ENCODE measurements at regions not wholly inside any gene's neighbourhood (a gene's known extent, or its start where the extent isn't known, plus 50 kb on each side); places are given as distances from the start of the nearest gene placed in this dataset.
"Not testable (repeated sequence)": the region's sequence is repeated elsewhere in the genome, so short reads cannot be mapped to it uniquely, and the experiment has no call there.

DNA sequence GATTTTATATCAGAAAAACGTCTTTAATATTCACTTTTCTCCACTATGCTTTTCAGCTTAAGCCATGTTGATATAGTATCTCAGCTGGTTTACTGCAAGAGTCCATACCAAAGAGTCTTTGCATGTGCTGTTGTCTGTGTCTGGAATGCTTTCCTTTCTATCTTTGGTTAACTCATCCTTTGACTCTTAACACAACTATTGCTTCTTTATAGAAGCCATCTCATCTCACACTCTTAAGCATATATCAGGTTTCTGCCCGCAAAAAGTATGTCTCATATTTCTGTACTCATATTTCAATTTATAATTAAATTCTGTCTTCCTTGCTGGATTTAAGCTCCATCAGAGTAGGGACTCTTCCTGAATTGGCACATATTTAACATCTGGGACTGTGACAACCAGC is 220.9 kb upstream of the KCNK2 start:
- no peak for DNase-seq
- no peak for ATAC-seq

GRCh38 chr1:214862421-214862820 is 220.1 kb upstream of the KCNK2 start:
- Mint-ChIP-seq H3K27me3 (ENCODE audit: low read depth) (no peaks in the 10 kb centered on the region), H3K9me3 (no peaks in the 10 kb centered on the region), H3K4me3 (no peak overlapping the region), H3K4me1 (ENCODE audit: low read depth) (no peaks in the 10 kb centered on the region), H3K36me3 (ENCODE audit: insufficient read depth) (no peaks in the 10 kb centered on the region)
- no peak for ATAC-seq
- DNase-seq: no peak

More for the DNA sequence above, 220.9 kb upstream of the KCNK2 start:
- no peaks in the 10 kb centered on the region for H3K9me3 Mint-ChIP-seq
- no peaks in the 10 kb centered on the region for H3K4me1 Mint-ChIP-seq (ENCODE audit: low read depth)
- no peaks in the 10 kb centered on the region for H3K27me3 Mint-ChIP-seq (ENCODE audit: low read depth)
- no peaks in the 10 kb centered on the region for H3K36me3 Mint-ChIP-seq (ENCODE audit: insufficient read depth)
- H3K4me3 Mint-ChIP-seq: no peak overlapping the region

DNA sequence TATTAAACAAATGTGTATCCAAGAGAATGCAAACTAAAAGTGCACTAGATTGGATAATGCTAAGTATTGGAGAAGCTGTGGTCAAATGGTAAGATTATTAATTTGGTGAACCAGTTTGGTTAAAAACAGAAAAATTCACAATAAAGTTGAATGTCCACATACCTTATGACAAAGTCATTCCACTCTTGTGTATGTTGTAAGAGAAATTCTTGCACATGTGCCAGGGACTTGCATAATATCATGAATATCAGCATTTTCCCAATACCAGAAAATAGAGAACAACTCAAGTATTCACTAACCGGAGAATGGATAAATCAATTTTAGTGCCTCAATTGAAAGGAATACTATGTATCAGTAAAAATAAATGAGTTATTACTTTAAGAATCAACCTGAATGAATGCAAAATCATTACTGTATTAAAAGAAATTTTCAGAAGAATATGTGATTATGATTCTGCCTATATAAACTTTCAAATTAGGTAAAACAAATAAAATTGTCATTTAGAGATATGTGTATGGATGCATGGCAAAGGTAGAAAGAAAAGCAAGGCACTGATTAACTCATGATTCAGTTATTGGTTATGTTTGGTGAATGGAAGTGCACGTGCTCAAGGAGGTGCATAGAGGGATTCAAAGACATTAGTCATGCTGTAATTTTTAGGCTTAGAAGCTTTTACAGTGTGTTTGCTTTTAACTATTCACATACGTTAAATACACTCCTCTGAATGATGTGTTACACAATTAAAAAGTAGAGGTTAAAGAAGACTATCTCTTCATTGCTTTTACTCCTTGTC is 217.4 kb upstream of the KCNK2 start:
- no peak for DNase-seq
- Mint-ChIP-seq H3K4me3 (no peak overlapping the region), H3K27me3 (ENCODE audit: low read depth) (no peaks in the 10 kb centered on the region), H3K9me3 (no peaks in the 10 kb centered on the region), H3K36me3 (ENCODE audit: insufficient read depth) (no peaks in the 10 kb centered on the region), H3K4me1 (ENCODE audit: low read depth) (no peaks in the 10 kb centered on the region)
- ATAC-seq: no peak

- not testable (repeated sequence) for H3K4me3 Mint-ChIP-seq; H3K9me3 Mint-ChIP-seq; H3K36me3 Mint-ChIP-seq (ENCODE audit: insufficient read depth); H3K27me3 Mint-ChIP-seq (ENCODE audit: low read depth); H3K4me1 Mint-ChIP-seq (ENCODE audit: low read depth); ATAC-seq; DNase-seq
Measured at GRCh38 chr1:214870426-214870825, 212.1 kb upstream of the KCNK2 start.

- Mint-ChIP-seq H3K27me3 (ENCODE audit: low read depth) (no peaks in the 10 kb centered on the region), H3K4me3 (no peak overlapping the region), H3K36me3 (ENCODE audit: insufficient read depth) (no peaks in the 10 kb centered on the region), H3K4me1 (ENCODE audit: low read depth) (no peaks in the 10 kb centered on the region), H3K9me3 (peaks cover 4% of the 10 kb centered on the region)
- no peak for ATAC-seq
- DNase-seq: no peak
Measured at GRCh38 chr1:214880956-214881355, 201.6 kb upstream of the KCNK2 start.

GRCh38 chr1:214882616-214883015 is 199.9 kb upstream of the KCNK2 start:
- H3K9me3 Mint-ChIP-seq: peaks cover 7% of the 10 kb centered on the region
- H3K4me1 Mint-ChIP-seq (ENCODE audit: low read depth): no peaks in the 10 kb centered on the region
- H3K36me3 Mint-ChIP-seq (ENCODE audit: insufficient read depth): no peaks in the 10 kb centered on the region
- no peak for ATAC-seq
- H3K27me3 Mint-ChIP-seq (ENCODE audit: low read depth): no peaks in the 10 kb centered on the region
- no peak for DNase-seq
- no peak overlapping the region for H3K4me3 Mint-ChIP-seq

GRCh38 chr1:214895011-214895600 is 187.4 kb upstream of the KCNK2 start:
- DNase-seq (no peak), ATAC-seq (no peak)
- Mint-ChIP-seq H3K9me3 (no peaks in the 10 kb centered on the region), H3K4me1 (ENCODE audit: low read depth) (no peaks in the 10 kb centered on the region), H3K27me3 (ENCODE audit: low read depth) (no peaks in the 10 kb centered on the region), H3K36me3 (ENCODE audit: insufficient read depth) (no peaks in the 10 kb centered on the region), H3K4me3 (no peak overlapping the region)

- no peak for DNase-seq
- ATAC-seq: no peak
- H3K4me3 Mint-ChIP-seq: no peak overlapping the region
Measured at GRCh38 chr1:214896921-214897320, 185.6 kb upstream of the KCNK2 start.

DNA sequence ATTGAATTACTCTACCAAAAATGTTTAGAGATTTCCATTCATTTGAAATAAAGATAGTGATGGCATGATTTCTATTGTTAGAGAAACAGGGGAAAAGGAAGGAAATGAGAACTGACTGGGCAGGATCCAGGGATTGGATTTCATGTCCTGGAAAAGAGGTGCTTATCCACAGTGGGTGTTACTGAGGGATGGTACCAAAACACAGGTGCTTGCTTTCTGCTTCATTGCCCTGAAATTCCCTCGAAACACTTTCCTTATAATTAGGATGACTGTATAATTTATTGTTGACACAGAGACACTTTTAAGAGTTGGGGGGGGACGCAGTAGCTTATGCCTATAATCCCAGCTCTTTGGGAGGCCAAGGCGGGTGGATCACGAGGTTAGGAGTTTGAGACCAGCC is 185.0 kb upstream of the KCNK2 start:
- Mint-ChIP-seq H3K36me3 (ENCODE audit: insufficient read depth) (no peaks in the 10 kb centered on the region), H3K27me3 (ENCODE audit: low read depth) (no peaks in the 10 kb centered on the region), H3K9me3 (no peaks in the 10 kb centered on the region), H3K4me3 (no peak overlapping the region), H3K4me1 (ENCODE audit: low read depth) (no peaks in the 10 kb centered on the region)
- ATAC-seq (no peak), DNase-seq (no peak)

More at GRCh38 chr1:214896921-214897320, 185.6 kb upstream of the KCNK2 start:
- Mint-ChIP-seq H3K27me3 (ENCODE audit: low read depth) (no peaks in the 10 kb centered on the region), H3K4me1 (ENCODE audit: low read depth) (no peaks in the 10 kb centered on the region), H3K9me3 (no peaks in the 10 kb centered on the region), H3K36me3 (ENCODE audit: insufficient read depth) (no peaks in the 10 kb centered on the region)

GRCh38 chr1:214898161-214898560 is 184.4 kb upstream of the KCNK2 start:
- Mint-ChIP-seq H3K4me1 (ENCODE audit: low read depth) (no peaks in the 10 kb centered on the region), H3K9me3 (no peaks in the 10 kb centered on the region), H3K4me3 (no peak overlapping the region), H3K27me3 (ENCODE audit: low read depth) (no peaks in the 10 kb centered on the region), H3K36me3 (ENCODE audit: insufficient read depth) (no peaks in the 10 kb centered on the region)
- ATAC-seq (no peak), DNase-seq (no peak)

GRCh38 chr1:214898718-214899117 is 183.8 kb upstream of the KCNK2 start:
- no peaks in the 10 kb centered on the region for H3K27me3 Mint-ChIP-seq (ENCODE audit: low read depth)
- H3K36me3 Mint-ChIP-seq (ENCODE audit: insufficient read depth): no peaks in the 10 kb centered on the region
- no peaks in the 10 kb centered on the region for H3K9me3 Mint-ChIP-seq
- H3K4me1 Mint-ChIP-seq (ENCODE audit: low read depth): no peaks in the 10 kb centered on the region
- H3K4me3 Mint-ChIP-seq: no peak overlapping the region
- DNase-seq (no peak), ATAC-seq (no peak)

GRCh38 chr1:214899908-214900460 is 182.6 kb upstream of the KCNK2 start:
- DNase-seq: no peak
- H3K4me3 Mint-ChIP-seq: no peak overlapping the region
- H3K4me1 Mint-ChIP-seq (ENCODE audit: low read depth): no peaks in the 10 kb centered on the region
- H3K36me3 Mint-ChIP-seq (ENCODE audit: insufficient read depth): no peaks in the 10 kb centered on the region
- no peaks in the 10 kb centered on the region for H3K9me3 Mint-ChIP-seq
- no peak for ATAC-seq
- no peaks in the 10 kb centered on the region for H3K27me3 Mint-ChIP-seq (ENCODE audit: low read depth)

DNA sequence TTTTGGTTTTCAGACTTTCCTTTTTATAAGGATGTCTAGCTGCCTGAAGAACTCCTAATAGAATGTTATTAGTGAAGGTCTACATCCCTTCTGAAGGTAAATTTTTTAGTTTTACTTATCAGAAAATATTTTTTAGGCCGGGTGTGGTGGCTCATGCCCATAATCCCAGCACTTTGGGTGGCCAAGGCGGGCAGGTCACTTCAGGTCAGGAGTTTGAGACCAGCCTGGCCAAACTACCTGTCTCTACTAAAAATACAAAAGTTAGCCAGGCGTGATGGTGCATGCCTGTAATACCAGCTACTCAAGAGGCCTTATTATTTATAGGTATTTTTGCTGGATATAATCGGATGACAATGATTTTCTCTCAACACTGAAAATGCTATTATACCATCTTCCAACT is 181.9 kb upstream of the KCNK2 start:
- no peaks in the 10 kb centered on the region for H3K27me3 Mint-ChIP-seq (ENCODE audit: low read depth)
- no peaks in the 10 kb centered on the region for H3K9me3 Mint-ChIP-seq
- H3K4me3 Mint-ChIP-seq: no peak overlapping the region
- no peaks in the 10 kb centered on the region for H3K4me1 Mint-ChIP-seq (ENCODE audit: low read depth)
- DNase-seq (no peak), ATAC-seq (no peak)
- no peaks in the 10 kb centered on the region for H3K36me3 Mint-ChIP-seq (ENCODE audit: insufficient read depth)

- DNase-seq (no peak), ATAC-seq (no peak)
- H3K27me3 Mint-ChIP-seq (ENCODE audit: low read depth): no peaks in the 10 kb centered on the region
- H3K9me3 Mint-ChIP-seq: no peaks in the 10 kb centered on the region
- H3K4me3 Mint-ChIP-seq: no peak overlapping the region
- no peaks in the 10 kb centered on the region for H3K4me1 Mint-ChIP-seq (ENCODE audit: low read depth)
- no peaks in the 10 kb centered on the region for H3K36me3 Mint-ChIP-seq (ENCODE audit: insufficient read depth)
Measured at GRCh38 chr1:214901718-214902117, 180.8 kb upstream of the KCNK2 start.
